GM12872 (cell line): ENCODE measurements at regions not wholly inside any gene's neighbourhood (a gene's known extent, or its start where the extent isn't known, plus 50 kb on each side); places are given as distances from the start of the nearest gene placed in this dataset.

ENCODE experiments used
- TF ChIP-seq, protein P1 (sequence below): IDR thresholded peaks from 3 replicates; pipeline ENCODE4 v1.5.1; 2011; ENCODE audit warnings: low read depth, mild to moderate bottlenecking, low read length, moderate library complexity; ENCODE audit not compliant: insufficient read depth

DNA sequence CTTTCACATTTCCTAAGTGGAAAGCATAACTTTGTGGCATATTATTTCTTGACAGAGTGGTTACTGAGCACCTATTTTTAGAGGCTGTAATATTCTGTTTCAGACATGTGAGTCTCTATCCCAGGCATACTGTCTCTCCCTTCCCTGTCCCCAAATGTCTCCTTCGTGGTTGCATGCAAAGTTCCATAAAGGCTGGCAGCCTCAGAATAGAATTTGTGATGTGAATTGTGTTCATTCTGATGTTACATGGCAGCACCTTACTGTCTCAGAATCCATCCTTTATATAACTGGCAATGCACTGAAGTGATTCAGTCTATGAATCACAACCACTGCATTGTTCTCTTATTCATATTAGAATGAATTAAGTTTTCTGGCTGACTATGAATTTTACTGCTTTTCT, 89.0 kb upstream of the SLC7A1 start:
- TF ChIP-seq, protein P1, sequence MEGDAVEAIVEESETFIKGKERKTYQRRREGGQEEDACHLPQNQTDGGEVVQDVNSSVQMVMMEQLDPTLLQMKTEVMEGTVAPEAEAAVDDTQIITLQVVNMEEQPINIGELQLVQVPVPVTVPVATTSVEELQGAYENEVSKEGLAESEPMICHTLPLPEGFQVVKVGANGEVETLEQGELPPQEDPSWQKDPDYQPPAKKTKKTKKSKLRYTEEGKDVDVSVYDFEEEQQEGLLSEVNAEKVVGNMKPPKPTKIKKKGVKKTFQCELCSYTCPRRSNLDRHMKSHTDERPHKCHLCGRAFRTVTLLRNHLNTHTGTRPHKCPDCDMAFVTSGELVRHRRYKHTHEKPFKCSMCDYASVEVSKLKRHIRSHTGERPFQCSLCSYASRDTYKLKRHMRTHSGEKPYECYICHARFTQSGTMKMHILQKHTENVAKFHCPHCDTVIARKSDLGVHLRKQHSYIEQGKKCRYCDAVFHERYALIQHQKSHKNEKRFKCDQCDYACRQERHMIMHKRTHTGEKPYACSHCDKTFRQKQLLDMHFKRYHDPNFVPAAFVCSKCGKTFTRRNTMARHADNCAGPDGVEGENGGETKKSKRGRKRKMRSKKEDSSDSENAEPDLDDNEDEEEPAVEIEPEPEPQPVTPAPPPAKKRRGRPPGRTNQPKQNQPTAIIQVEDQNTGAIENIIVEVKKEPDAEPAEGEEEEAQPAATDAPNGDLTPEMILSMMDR: no peak

DNA sequence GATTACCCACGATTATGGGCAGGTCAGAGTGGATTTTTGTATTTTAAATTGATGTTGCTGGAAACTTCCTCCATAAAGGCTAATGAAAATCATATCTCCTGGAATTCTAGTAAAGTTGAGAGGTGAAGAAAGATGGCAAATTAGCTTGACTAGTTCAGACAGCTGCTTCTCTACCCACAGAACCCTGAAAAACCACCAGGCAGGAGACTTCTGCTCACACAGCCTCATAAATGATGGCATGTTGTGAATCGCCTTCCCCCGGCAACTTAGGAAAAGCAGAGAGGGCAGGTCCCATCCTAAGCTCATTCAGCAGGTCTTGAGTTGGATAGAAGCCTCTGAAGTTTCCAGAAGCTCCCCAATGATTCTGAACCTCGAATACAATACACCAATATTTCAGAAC, 87.6 kb upstream of the SLC7A1 start:
- TF ChIP-seq, protein P1: no peak

DNA sequence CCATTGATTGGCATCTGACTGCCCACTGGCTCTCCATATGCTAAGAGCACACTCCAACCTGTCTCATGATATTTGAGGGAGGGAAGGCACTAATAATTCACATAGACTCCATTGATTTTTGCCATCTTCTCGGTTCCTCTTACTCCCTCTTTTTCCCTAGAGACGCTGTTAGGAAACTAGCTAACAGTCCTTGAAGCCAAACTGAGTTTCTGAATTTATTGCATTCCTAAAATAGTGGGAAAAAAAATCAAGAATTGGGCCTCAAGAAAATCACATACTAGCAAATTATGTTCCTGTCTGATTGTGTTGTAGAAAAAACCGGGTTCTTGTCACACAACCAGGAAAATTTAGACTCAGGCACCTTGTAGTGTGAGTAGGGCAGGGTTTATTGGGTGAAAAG, 86.4 kb upstream of the SLC7A1 start:
- TF ChIP-seq, protein P1: no peak

DNA sequence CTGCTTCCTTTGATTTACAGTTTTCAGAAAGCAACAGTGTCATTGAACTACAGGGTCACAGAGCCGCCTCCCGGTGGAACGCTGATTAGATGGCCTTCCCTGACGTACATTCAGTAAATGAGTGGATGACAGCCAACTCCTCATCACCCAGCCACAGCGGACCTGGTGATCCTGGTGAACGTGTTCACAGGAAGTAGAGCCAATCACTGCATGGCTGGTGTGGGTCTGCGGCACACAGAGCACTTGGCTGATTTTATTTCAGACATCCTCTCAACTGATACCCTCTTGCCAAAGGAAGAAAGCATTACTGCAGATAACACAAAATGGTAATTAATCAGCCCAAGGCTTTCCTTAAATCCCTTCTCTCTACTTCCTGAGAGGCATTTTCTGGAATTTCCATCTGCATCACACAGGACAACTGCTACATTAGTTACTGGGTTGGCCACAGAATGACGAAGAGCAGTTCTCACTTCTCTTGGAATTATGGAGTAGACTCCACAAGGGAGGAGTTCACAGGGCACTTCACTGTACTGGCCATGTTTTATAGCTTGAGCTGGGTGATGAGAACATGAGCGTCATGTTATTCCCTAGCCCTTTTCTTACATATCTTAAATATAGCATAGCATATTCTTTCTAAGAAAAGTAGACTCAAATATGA, 84.0 kb upstream of the SLC7A1 start:
- TF ChIP-seq, protein P1: no peak

DNA sequence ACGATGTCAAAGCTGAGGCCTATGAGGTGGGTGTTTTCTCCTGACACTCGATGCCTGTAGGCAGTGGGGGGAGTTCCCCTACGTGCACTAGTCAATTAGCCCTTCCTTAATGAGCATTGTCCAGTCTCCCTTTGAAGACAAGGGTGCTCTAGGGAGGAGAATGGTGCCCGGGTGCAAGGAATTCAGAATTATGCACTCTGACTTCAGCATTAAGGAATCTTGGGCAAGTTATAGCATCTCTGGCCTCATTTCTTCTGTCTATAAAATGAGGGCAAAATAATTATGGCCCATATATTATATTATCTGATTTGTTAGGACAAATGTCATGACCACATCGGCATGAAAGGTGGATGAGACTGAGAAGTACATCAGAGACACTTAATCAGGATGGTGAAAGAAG, 82.1 kb upstream of the SLC7A1 start:
- TF ChIP-seq, protein P1: no peak

DNA sequence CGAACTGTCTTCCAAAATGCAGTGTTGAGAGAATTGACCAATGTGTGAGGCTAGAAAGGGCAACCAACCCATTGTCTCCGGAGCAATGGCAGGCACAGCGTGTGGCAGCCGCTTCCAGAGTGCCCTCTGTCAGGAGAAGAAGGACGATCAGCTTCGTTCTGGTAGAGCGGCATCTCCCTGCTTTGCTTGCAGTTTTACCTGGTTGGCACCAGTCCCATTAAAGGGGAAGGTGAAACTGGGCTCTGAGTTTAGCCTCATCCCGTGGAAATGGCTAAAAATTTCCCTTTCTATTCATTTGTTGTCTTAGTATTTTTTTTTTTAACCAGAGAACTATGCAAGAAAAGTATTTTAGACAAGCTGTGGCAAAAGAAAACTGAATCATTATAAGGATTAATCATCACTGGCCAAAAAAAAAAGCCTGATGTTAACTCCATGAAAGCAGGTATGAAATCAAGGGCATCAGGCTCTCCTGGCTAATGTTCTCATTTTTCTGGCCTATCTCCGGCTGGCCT, 81.5 kb upstream of the SLC7A1 start:
- TF ChIP-seq, protein P1: no peak

DNA sequence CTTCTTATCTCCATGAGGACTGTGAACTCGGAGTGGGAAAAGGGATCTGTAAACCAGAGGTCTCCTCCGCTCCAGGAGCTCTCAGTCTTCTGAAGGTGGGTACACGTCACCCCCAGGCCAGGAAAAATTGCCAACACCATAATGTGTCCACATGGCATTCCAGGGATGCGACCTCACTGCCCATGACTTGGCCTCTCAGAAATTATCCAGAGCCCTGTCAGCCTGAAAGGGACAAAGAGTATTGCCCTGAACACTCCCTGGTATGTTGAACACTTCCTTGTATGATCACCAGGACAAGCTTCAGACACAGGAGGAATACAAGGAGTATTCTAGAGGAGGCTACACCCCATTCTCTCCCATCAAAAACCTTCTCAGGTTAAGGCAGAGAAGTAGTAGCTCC, 81.0 kb upstream of the SLC7A1 start:
- TF ChIP-seq, protein P1: no peak
